PC-3 (cell line): ENCODE measurements at regions not wholly inside any gene's neighbourhood (a gene's known extent, or its start where the extent isn't known, plus 50 kb on each side); places are given as distances from the start of the nearest gene placed in this dataset.

Experiments
- ATAC-seq: fragments of 200-7000 bp; cut with Tn5 transposase; 2 replicates; pipeline ENCODE4 v1.9.1; 2020; ENCODE audit warnings: mild to moderate bottlenecking, moderate library complexity
- BruUV-seq: library from RNA; stranded (reverse); fragments of 400-500 nt; replicated peaks from 2 replicates; lab custom pipeline; 2021; lab: Mats Ljungman, UMichigan
- CTCF ChIA-PET: fragments of 300-600 bp; sonication (Branson Sonifier 250); formaldehyde crosslinking; loops from one replicate; lab custom pipeline; 2022; ENCODE audit warnings: antibody characterized with exemption; lab: Charles Lee
- POLR2A ChIA-PET: fragments of 300-600 bp; sonication (Branson Sonifier 250); formaldehyde crosslinking; loops from one replicate; lab custom pipeline; 2022; ENCODE audit warnings: antibody characterized with exemption; ENCODE audit not compliant: unreplicated experiment; lab: Charles Lee
- DNase-seq: peaks from one replicate; pipeline ENCODE4 v3.0.0-alpha.2; 2015
- H2AFZ ChIP-seq: fragments of 300-600 bp; sonication (generic); 2 replicates; pipeline ENCODE4 v1.6.0; 2016; ENCODE audit warnings: antibody characterized with exemption, low read length
- H3F3A ChIP-seq: fragments of 300-600 bp; sonication (generic); one replicate; pipeline ENCODE4 v1.6.0; 2017; ENCODE audit warnings: antibody characterized with exemption, low read length, control low read depth, mild to moderate bottlenecking; ENCODE audit not compliant: unreplicated experiment
- H3K27ac ChIP-seq: fragments of 300-600 bp; sonication (generic); 2 replicates; pipeline ENCODE4 v1.5.1; 2016; ENCODE audit warnings: mild to moderate bottlenecking, low read length
- H3K27me3 ChIP-seq: fragments of 300-600 bp; sonication (generic); 2 replicates; pipeline ENCODE4 v1.6.1; 2016; ENCODE audit warnings: low read length, mixed read lengths
- H3K36me3 ChIP-seq: fragments of 300-600 bp; sonication (generic); 2 replicates; pipeline ENCODE4 v1.6.1; 2016; ENCODE audit warnings: low read depth, mixed run types, low read length, mixed read lengths
- H3K4me1 ChIP-seq: fragments of 300-600 bp; sonication (generic); 2 replicates; pipeline ENCODE4 v1.5.1; 2016; ENCODE audit warnings: low read length; ENCODE audit not compliant: insufficient read depth
- H3K4me2 ChIP-seq: fragments of 300-600 bp; sonication (generic); 2 replicates; pipeline ENCODE4 v1.6.0; 2016; ENCODE audit warnings: low read length
- H3K4me3 ChIP-seq: fragments of 300-600 bp; sonication (generic); 2 replicates; pipeline ENCODE4 v1.5.1; 2016; ENCODE audit warnings: mild to moderate bottlenecking, low read length, mixed read lengths
- H3K79me2 ChIP-seq: fragments of 300-600 bp; sonication (generic); 2 replicates; pipeline ENCODE4 v1.6.1; 2017; ENCODE audit warnings: low read length, mixed read lengths
- H3K9ac ChIP-seq: fragments of 300-600 bp; sonication (generic); 2 replicates; pipeline ENCODE4 v1.6.0; 2016; ENCODE audit warnings: mild to moderate bottlenecking, low read length
- H3K9me2 ChIP-seq: fragments of 300-600 bp; sonication (generic); replicated peaks from 2 replicates; pipeline ENCODE4 v1.6.1; 2016; ENCODE audit warnings: mixed run types, low read length, mixed read lengths
- H3K9me3 ChIP-seq: fragments of 300-600 bp; sonication (generic); 2 replicates; pipeline ENCODE4 v1.6.1; 2016; ENCODE audit warnings: low read length, mixed read lengths
- H4K20me1 ChIP-seq: fragments of 300-600 bp; sonication (generic); 2 replicates; pipeline ENCODE4 v1.6.1; 2016; ENCODE audit warnings: low read length, mixed read lengths
- EZH2 ChIP-seq: fragments of 300-600 bp; sonication (generic); IDR thresholded peaks from one replicate; pipeline ENCODE4 v1.6.1; 2017; ENCODE audit warnings: antibody characterized with exemption, mild to moderate bottlenecking, low read length; ENCODE audit not compliant: unreplicated experiment
- EZH2phosphoT487 ChIP-seq: fragments of 300-600 bp; sonication (generic); IDR thresholded peaks from 2 replicates; pipeline ENCODE4 v1.6.1; 2018; ENCODE audit warnings: mild to moderate bottlenecking, antibody characterized with exemption, low read length, borderline replicate concordance
- intact Hi-C: fragments of 100-400 bp; cut with micrococcal nuclease; formaldehyde crosslinking; loops from 2 replicates; pipeline ENCODE4 v1.9.0; 2023
- TF ChIP-seq, protein P1 (sequence below): fragments of 300-600 bp; sonication (generic); conservative IDR thresholded peaks from 2 replicates; pipeline ENCODE4 v1.5.1; 2017; ENCODE audit warnings: antibody characterized with exemption, low read depth, mild to moderate bottlenecking, low read length

- ATAC-seq (peak; percentile 84), DNase-seq (peak; percentile 75)
- H3K79me2 ChIP-seq: no peaks in the 10 kb centered on the region
- H3K36me3 ChIP-seq: no peaks in the 10 kb centered on the region
- H3K9me2 ChIP-seq: no peaks in the 10 kb centered on the region
- no peaks in the 10 kb centered on the region for H3K9me3 ChIP-seq
- peak overlapping the region; percentile 13; the same call in 1 of the 2 replicates for H3K27ac ChIP-seq
- TF ChIP-seq EZH2 (no peak), EZH2phosphoT487 (no peak)
- TF ChIP-seq, protein P1, sequence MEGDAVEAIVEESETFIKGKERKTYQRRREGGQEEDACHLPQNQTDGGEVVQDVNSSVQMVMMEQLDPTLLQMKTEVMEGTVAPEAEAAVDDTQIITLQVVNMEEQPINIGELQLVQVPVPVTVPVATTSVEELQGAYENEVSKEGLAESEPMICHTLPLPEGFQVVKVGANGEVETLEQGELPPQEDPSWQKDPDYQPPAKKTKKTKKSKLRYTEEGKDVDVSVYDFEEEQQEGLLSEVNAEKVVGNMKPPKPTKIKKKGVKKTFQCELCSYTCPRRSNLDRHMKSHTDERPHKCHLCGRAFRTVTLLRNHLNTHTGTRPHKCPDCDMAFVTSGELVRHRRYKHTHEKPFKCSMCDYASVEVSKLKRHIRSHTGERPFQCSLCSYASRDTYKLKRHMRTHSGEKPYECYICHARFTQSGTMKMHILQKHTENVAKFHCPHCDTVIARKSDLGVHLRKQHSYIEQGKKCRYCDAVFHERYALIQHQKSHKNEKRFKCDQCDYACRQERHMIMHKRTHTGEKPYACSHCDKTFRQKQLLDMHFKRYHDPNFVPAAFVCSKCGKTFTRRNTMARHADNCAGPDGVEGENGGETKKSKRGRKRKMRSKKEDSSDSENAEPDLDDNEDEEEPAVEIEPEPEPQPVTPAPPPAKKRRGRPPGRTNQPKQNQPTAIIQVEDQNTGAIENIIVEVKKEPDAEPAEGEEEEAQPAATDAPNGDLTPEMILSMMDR: no peak
- intact Hi-C loops: no loop called here
- H3K4me2 ChIP-seq: peak overlapping the region; percentile 66
- peaks cover 19% of the 10 kb centered on the region for H3K4me1 ChIP-seq
- no peak overlapping the region for H3K9ac ChIP-seq
- H3K27me3 ChIP-seq: no peaks in the 10 kb centered on the region
- POLR2A ChIA-PET: interaction anchor here (0.6 kb wide), 2 partner anchors 97 to 838 kb away, joined by 3 to 4 read pairs; no protein-coding TSS in a partner anchor
- H2AFZ ChIP-seq: peak overlapping the region; percentile 11; the same call in 1 of the 2 replicates
- H4K20me1 ChIP-seq: no peaks in the 10 kb centered on the region
- peak overlapping the region; percentile 17; the same call in 1 of the 2 replicates for H3K4me3 ChIP-seq
- CTCF ChIA-PET: interaction anchor here (0.6 to 1.1 kb wide), 5 partner anchors 34 to 105 kb away, joined by 3 to 4 read pairs (median 4); no protein-coding TSS in a partner anchor
- BruUV-seq: no TSS peak
- H3F3A ChIP-seq: no peaks in the 10 kb centered on the region
Measured at GRCh38 chr3:120524171-120524923, 71.8 kb upstream of the NDUFB4 start.

GRCh38 chr3:120516136-120516535 is 65.3 kb upstream of the FSTL1 start:
- H3F3A ChIP-seq: no peaks in the 10 kb centered on the region
- TF ChIP-seq EZH2phosphoT487: no peak
- TF ChIP-seq, protein P1: no peak
- no peak for TF ChIP-seq EZH2
- H3K4me2 ChIP-seq: no peak overlapping the region
- no peaks in the 10 kb centered on the region for H3K27me3 ChIP-seq
- ChIA-PET POLR2A (no interaction called here), CTCF (no interaction called here)
- no peaks in the 10 kb centered on the region for H4K20me1 ChIP-seq
- no peak overlapping the region for H3K9ac ChIP-seq
- no peak overlapping the region for H3K27ac ChIP-seq
- no TSS peak for BruUV-seq
- no peak overlapping the region for H2AFZ ChIP-seq
- DNase-seq: no peak
- no peaks in the 10 kb centered on the region for H3K9me3 ChIP-seq
- no peak for ATAC-seq
- intact Hi-C loops: no loop called here
- H3K9me2 ChIP-seq: no peaks in the 10 kb centered on the region
- no peaks in the 10 kb centered on the region for H3K79me2 ChIP-seq
- no peaks in the 10 kb centered on the region for H3K4me1 ChIP-seq
- no peak overlapping the region for H3K4me3 ChIP-seq
- no peaks in the 10 kb centered on the region for H3K36me3 ChIP-seq

DNA sequence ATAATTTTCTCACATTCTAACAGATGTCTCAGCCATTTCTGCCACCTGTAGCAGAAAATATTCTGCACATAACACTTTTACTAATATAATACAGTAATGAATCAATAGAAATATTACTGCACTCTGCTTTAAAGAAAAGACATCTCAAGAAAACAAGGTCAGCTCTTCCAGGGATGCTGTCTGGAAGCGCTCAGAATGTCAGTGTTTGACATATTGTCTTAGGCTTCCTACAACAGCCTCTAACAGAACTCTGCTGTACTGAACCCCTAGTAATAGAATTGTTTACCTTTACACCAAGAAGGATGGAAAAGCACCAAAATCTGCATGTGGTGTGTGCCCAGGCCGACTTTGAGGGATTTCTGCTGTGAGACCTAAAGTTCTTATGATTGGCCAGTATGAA is 61.9 kb upstream of the FSTL1 start:
- Histone ChIP-seq H3K9ac (no peak overlapping the region), H3K9me3 (peaks cover 23% of the 10 kb centered on the region; the same call in 1 of the 2 replicates), H3K4me3 (no peak overlapping the region), H3K4me2 (no peak overlapping the region), H3K79me2 (no peaks in the 10 kb centered on the region), H3K9me2 (no peaks in the 10 kb centered on the region), H3K27ac (no peak overlapping the region), H3F3A (no peaks in the 10 kb centered on the region), H2AFZ (no peak overlapping the region), H3K27me3 (no peaks in the 10 kb centered on the region), H4K20me1 (no peaks in the 10 kb centered on the region), H3K4me1 (peaks cover 1% of the 10 kb centered on the region), H3K36me3 (peaks cover 5% of the 10 kb centered on the region; the same call in 1 of the 2 replicates)
- intact Hi-C loops: no loop called here
- DNase-seq: no peak
- no TSS peak for BruUV-seq
- ChIA-PET POLR2A (no interaction called here), CTCF (interaction anchor here (0.6 kb wide), 1 partner anchor 46 kb away, joined by 3 read pairs; no protein-coding TSS in a partner anchor)
- ATAC-seq: no peak
- TF ChIP-seq EZH2phosphoT487 (no peak), EZH2 (no peak)
- TF ChIP-seq, protein P1: no peak
